ENCODE measurements at regions not wholly inside any gene's neighbourhood (a gene's known extent, or its start where the extent isn't known, plus 50 kb on each side); places are given as distances from the start of the nearest gene placed in this dataset.

GRCh38 chr12:90301095-90301494 lies 592.5 kb upstream of the ATP2B1 start:
- 87 to 90% methylated on average over 4 of the region's 4 CpGs for WGBS, 2 donors
- TF ChIP-seq POLR2A (IDR thresholded peaks at IDR 0.05) = no peak
- no peak for TF ChIP-seq CTCF (IDR thresholded peaks at IDR 0.05)
- no peak for DNase-seq (ENCODE audit: low spot score in 2 of 2)
- no peak overlapping the region for H3K4me3 ChIP-seq (ENCODE audit: low read depth, poor library complexity, severe bottlenecking)
- intact Hi-C loops (cut with DNase I; ENCODE audit: low total_unique reads) = loop anchor here (2.0 kb wide), 1 partner anchor 60 kb away; no protein-coding TSS in a partner anchor

- DNase-seq (ENCODE audit: low spot score in 2 of 2) = no peak
- TF ChIP-seq POLR2A (IDR thresholded peaks at IDR 0.05) (no peak), CTCF (IDR thresholded peaks at IDR 0.05) (no peak)
- no peak overlapping the region for H3K4me3 ChIP-seq (ENCODE audit: low read depth, poor library complexity, severe bottlenecking)
- intact Hi-C loops (cut with DNase I; ENCODE audit: low total_unique reads) = loop anchor here (2.0 kb wide), 1 partner anchor 59 kb away; no protein-coding TSS in a partner anchor
Observed at GRCh38 chr12:90299666-90300065, 591.0 kb upstream of the ATP2B1 start.

- no peak overlapping the region for H3K4me3 ChIP-seq (ENCODE audit: low read depth, poor library complexity, severe bottlenecking)
- intact Hi-C loops (cut with DNase I; ENCODE audit: low total_unique reads) = no loop called here
- TF ChIP-seq POLR2A (IDR thresholded peaks at IDR 0.05) (no peak), CTCF (IDR thresholded peaks at IDR 0.05) (no peak)
- no peak for DNase-seq (ENCODE audit: low spot score in 2 of 2)
- WGBS, 2 donors = 68 to 70% methylated on average over 4 of the region's 4 CpGs
Observed at GRCh38 chr12:90299121-90299520, 590.5 kb upstream of the ATP2B1 start.

GRCh38 chr12:90298289-90298948 lies 589.8 kb upstream of the ATP2B1 start:
- H3K4me3 ChIP-seq (ENCODE audit: low read depth, poor library complexity, severe bottlenecking) = no peak overlapping the region
- DNase-seq (ENCODE audit: low spot score in 2 of 2) = no peak
- WGBS, 2 donors = 86 to 93% methylated on average over 2 of the region's 2 CpGs
- TF ChIP-seq POLR2A (IDR thresholded peaks at IDR 0.05) = no peak
- TF ChIP-seq CTCF (IDR thresholded peaks at IDR 0.05) = no peak
- intact Hi-C loops (cut with DNase I; ENCODE audit: low total_unique reads) = no loop called here

- no peak for DNase-seq (ENCODE audit: low spot score in 2 of 2)
- intact Hi-C loops (cut with DNase I; ENCODE audit: low total_unique reads) = no loop called here
- WGBS, 2 donors = 93 to 95% methylated on average over 2 of the region's 2 CpGs
- no peak for TF ChIP-seq CTCF (IDR thresholded peaks at IDR 0.05)
- TF ChIP-seq POLR2A (IDR thresholded peaks at IDR 0.05) = no peak
- no peak overlapping the region for H3K4me3 ChIP-seq (ENCODE audit: low read depth, poor library complexity, severe bottlenecking)
Observed at GRCh38 chr12:90295858-90296257, 587.2 kb upstream of the ATP2B1 start.

GRCh38 chr12:90292183-90292582 lies 583.5 kb upstream of the ATP2B1 start:
- TF ChIP-seq CTCF (IDR thresholded peaks at IDR 0.05) (no peak), POLR2A (IDR thresholded peaks at IDR 0.05) (no peak)
- intact Hi-C loops (cut with DNase I; ENCODE audit: low total_unique reads) = no loop called here
- DNase-seq (ENCODE audit: low spot score in 2 of 2) = no peak
- no peak overlapping the region for H3K4me3 ChIP-seq (ENCODE audit: low read depth, poor library complexity, severe bottlenecking)
- 30 to 32% methylated on average over 4 of the region's 4 CpGs for WGBS, 2 donors
